Subcutaneous abdominal adipose tissue (tissue), 5 donors: ENCODE measurements at regions not wholly inside any gene's neighbourhood (a gene's known extent, or its start where the extent isn't known, plus 50 kb on each side); places are given as distances from the start of the nearest gene placed in this dataset.

Source experiments
- H3K27ac ChIP-seq: one replicate; pipeline ENCODE4 v1.7.0; 2013; ENCODE audit warnings: low read depth, mild to moderate bottlenecking, inconsistent platforms, low read length, moderate library complexity
- H3K27me3 ChIP-seq, 5 donors: one replicate each; pipeline ENCODE4 v1.7.0; 2013; ENCODE audit warnings: low read length in 5 of 5, inconsistent platforms in 1 of 5; ENCODE audit not compliant: control insufficient read depth in 5 of 5, insufficient read depth in 4 of 5
- H3K36me3 ChIP-seq, 5 donors: one replicate each; pipeline ENCODE4 v1.7.0; 2013; ENCODE audit warnings: low read length in 5 of 5; ENCODE audit not compliant: control insufficient read depth in 5 of 5, insufficient read depth in 5 of 5
- H3K4me1 ChIP-seq, 5 donors: one replicate each; pipeline ENCODE4 v1.7.0; 2013; ENCODE audit warnings: low read length in 5 of 5, mild to moderate bottlenecking in 3 of 5, moderate library complexity in 1 of 5; ENCODE audit not compliant: control insufficient read depth in 5 of 5, insufficient read depth in 5 of 5
- H3K4me3 ChIP-seq, 5 donors: one replicate each; pipeline ENCODE4 v1.7.0; 2013; ENCODE audit warnings: low read length in 5 of 5, low read depth in 1 of 5
- H3K9ac ChIP-seq, 5 donors: one replicate each; pipeline ENCODE4 v1.7.0; 2013; ENCODE audit warnings: low read length in 5 of 5, mild to moderate bottlenecking in 4 of 5, moderate library complexity in 3 of 5
- H3K9me3 ChIP-seq, 5 donors: one replicate each; pipeline ENCODE4 v1.7.0; 2013; ENCODE audit warnings: low read length in 5 of 5; ENCODE audit not compliant: control insufficient read depth in 5 of 5
- donor health status: healthy.
- donor health status: healthy.
- donor health status: healthy.
- donor health status: healthy.
- donor health status: healthy.

DNA sequence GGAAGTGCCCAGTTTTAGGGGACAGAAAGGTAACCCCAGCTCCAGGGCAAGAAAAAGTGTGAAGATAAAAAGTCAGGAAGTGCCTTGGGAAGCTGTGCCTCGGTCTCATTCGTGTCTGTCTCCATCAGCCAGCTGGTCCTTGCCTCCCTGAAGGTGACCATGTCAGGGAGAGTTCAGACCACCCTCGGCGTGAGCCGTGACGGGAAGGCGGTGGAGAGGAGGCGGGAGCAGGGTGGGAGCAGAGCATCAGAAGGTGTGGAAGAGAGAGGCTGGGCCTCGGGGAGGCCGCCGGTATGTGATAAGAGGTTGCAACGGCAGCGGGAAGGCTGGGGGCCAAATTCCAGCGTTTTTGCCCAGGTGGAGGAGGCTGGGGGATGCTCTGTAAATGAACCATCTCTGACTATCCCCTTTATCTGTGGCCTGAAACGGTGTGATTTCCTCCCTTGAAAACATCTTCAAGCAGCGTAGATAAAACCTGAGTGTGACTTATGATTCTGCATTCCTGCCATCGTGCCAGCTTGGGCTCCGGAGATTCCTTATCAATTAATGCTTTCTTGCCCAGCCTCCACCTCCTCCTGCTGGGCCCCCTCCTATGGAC, 251.8 kb downstream of the IRF8 start:
- Histone ChIP-seq H3K4me1 (no peaks in the 10 kb centered on the region), H3K9me3 (no peaks in the 10 kb centered on the region), H3K27me3 (peaks cover 10 to 28% (median 14%) of the 10 kb centered on the region in 5 donors), H3K27ac (no peak overlapping the region), H3K9ac (no peak overlapping the region), H3K4me3 (no peak overlapping the region), H3K36me3 (no peaks in the 10 kb centered on the region)

DNA sequence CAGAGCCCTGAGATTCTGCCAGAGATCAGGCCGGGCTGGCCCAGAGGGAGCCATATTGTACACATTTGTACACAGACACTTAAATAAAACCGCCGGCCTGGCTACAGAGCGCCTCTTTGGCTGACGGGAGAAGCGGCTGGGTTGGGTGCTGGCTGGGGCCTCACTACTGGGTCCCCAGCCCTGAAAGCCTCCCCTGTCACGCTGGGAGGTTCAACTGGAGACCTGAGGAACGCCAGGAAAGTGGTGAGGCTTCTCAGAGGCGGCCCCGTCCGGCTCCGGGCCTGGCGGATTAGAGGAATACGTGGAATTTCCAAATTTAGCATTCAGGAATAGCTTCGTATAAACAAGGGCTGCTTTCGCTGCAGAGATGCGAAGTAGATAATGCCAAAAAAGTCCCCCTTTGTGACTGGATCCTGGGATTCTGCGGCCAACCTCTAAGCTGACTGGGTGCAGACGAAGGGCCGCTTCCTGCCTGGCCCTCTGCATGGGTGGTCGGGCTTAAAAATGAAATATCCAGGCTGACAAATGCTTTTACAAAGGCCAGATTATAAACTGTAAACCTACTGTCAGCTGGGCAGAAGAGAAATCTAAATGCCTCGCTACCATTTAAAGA, 252.4 kb downstream of the IRF8 start:
- Histone ChIP-seq H3K9ac (no peak overlapping the region), H3K27ac (no peak overlapping the region)

DNA sequence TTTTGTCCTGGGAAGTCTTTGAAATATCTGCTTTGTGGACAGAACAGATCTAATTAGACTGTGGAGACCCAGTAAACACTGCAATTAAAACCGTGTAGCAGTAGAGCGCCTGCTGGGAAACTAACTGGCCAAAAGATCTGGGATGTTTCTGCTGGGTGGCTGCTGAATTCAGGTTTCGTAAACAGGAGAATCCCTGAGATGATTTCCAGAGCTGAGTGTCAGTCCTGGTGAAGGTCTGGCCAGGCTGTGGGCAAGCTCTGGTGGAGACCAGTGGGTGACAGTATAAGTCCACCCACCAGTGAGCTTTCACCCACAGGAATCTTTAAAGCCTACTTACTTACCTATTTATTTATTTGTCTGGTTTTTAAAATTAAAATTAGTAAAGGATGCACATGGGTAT, 257.2 kb downstream of the IRF8 start:
- peaks cover 10 to 25% (median 12%) of the 10 kb centered on the region in 5 donors for H3K27me3 ChIP-seq
- H3K36me3 ChIP-seq: no peaks in the 10 kb centered on the region
- no peak overlapping the region for H3K4me3 ChIP-seq
- H3K27ac ChIP-seq: no peak overlapping the region
- H3K9ac ChIP-seq: no peak overlapping the region
- peaks cover 0 to 4% (median 0%) of the 10 kb centered on the region in 5 donors for H3K9me3 ChIP-seq
- peaks cover 0 to 6% (median 1%) of the 10 kb centered on the region in 5 donors for H3K4me1 ChIP-seq

More for the DNA sequence above, 252.4 kb downstream of the IRF8 start:
- H3K36me3 ChIP-seq: no peaks in the 10 kb centered on the region
- H3K27me3 ChIP-seq: peaks cover 10 to 28% (median 14%) of the 10 kb centered on the region in 5 donors
- H3K4me1 ChIP-seq: no peaks in the 10 kb centered on the region
- H3K4me3 ChIP-seq: no peak overlapping the region
- H3K9me3 ChIP-seq: no peaks in the 10 kb centered on the region

- Histone ChIP-seq H3K9me3 (peaks cover 0 to 4% (median 0%) of the 10 kb centered on the region in 5 donors), H3K27ac (no peak overlapping the region), H3K9ac (no peak overlapping the region), H3K4me3 (no peak overlapping the region), H3K27me3 (peaks cover 0 to 12% (median 6%) of the 10 kb centered on the region in 5 donors), H3K36me3 (no peaks in the 10 kb centered on the region), H3K4me1 (peaks cover 0 to 6% (median 1%) of the 10 kb centered on the region in 5 donors)
These were observed 258.8 kb downstream of the IRF8 start for GRCh38 chr16:86157616-86158247.

DNA sequence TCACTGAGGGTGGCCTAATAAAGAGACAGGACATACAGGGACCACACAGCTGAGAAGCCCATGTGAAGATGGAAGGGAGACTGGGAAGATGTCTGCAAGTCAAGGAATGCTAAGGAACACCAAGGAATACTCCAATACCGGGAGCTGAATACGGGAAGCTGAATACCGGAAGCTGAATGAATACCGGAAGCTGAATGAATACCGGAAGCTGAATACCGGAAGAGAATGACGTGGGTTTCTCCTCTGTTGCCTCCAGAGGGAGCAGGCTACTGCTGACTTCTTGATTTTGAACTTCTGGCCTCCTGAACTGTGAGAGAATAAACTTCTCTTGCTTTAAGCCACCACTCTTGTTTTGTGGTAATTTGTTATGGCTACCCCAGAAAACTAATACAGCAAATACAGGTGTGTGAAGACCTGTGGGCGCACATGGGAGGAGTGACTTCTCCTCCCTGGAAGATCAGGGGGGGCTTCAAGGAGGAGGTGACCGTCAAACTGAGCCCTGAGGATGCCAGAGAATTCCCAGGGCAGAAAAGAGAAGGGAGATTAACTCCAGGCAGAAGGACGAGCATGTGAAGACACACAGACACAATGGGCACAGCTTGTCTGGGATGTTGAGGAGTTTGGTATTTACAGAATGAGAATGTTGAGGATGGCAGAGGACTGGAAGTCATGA, 259.9 kb downstream of the IRF8 start:
- Histone ChIP-seq H3K4me3 (no peak overlapping the region), H3K27ac (no peak overlapping the region), H3K36me3 (no peaks in the 10 kb centered on the region), H3K9me3 (peaks cover 0 to 4% (median 0%) of the 10 kb centered on the region in 5 donors), H3K4me1 (peaks cover 0 to 6% (median 1%) of the 10 kb centered on the region in 5 donors), H3K9ac (no peak overlapping the region), H3K27me3 (peaks cover 0 to 9% (median 0%) of the 10 kb centered on the region in 5 donors)

GRCh38 chr16:86165479-86165878, 266.5 kb downstream of the IRF8 start:
- Histone ChIP-seq H3K9me3 (peaks cover 18 to 31% (median 22%) of the 10 kb centered on the region in 5 donors), H3K36me3 (no peaks in the 10 kb centered on the region), H3K4me3 (no peak overlapping the region), H3K4me1 (no peaks in the 10 kb centered on the region), H3K27ac (no peak overlapping the region), H3K9ac (no peak overlapping the region), H3K27me3 (peaks cover 0 to 5% (median 0%) of the 10 kb centered on the region in 5 donors)

- peaks cover 18 to 27% (median 22%) of the 10 kb centered on the region in 5 donors for H3K9me3 ChIP-seq
- peaks cover 0 to 5% (median 0%) of the 10 kb centered on the region in 5 donors for H3K27me3 ChIP-seq
- H3K4me3 ChIP-seq: no peak overlapping the region
- no peak overlapping the region for H3K9ac ChIP-seq
- H3K27ac ChIP-seq: no peak overlapping the region
- H3K4me1 ChIP-seq: no peaks in the 10 kb centered on the region
- H3K36me3 ChIP-seq: no peaks in the 10 kb centered on the region
These were observed 267.5 kb downstream of the IRF8 start for GRCh38 chr16:86166414-86166813.

DNA sequence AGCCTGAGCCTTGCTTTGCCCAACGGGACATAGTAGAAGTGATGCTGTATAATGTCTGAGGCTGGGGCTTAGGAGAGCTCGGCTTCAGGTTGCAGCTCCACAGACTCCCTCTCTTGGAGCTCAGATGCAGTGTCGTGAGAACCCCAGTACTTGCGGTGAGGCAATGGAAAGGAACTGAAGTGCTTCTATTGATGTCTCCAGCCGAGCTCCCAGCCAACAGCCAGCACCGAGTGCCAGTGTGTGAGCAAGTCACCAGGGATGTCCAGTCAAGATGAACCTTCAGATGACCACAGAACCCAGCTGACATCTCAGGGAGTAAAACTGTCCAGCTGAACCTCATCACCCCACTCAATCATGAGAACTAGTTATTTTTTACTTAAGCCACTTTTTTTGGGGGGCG, 268.1 kb downstream of the IRF8 start:
- Histone ChIP-seq H3K36me3 (no peaks in the 10 kb centered on the region), H3K9me3 (peaks cover 18 to 27% (median 22%) of the 10 kb centered on the region in 5 donors), H3K27ac (no peak overlapping the region), H3K4me1 (no peaks in the 10 kb centered on the region), H3K27me3 (peaks cover 0 to 5% (median 0%) of the 10 kb centered on the region in 5 donors), H3K4me3 (no peak overlapping the region), H3K9ac (no peak overlapping the region)

- H3K9me3 ChIP-seq: peaks cover 8 to 14% (median 12%) of the 10 kb centered on the region in 5 donors
- no peaks in the 10 kb centered on the region for H3K36me3 ChIP-seq
- no peak overlapping the region for H3K27ac ChIP-seq
These were observed 271.8 kb downstream of the IRF8 start for GRCh38 chr16:86170720-86171119.

More at GRCh38 chr16:86170720-86171119, 271.8 kb downstream of the IRF8 start:
- Histone ChIP-seq H3K9ac (no peak overlapping the region), H3K4me1 (no peaks in the 10 kb centered on the region), H3K27me3 (peaks cover 2 to 9% (median 6%) of the 10 kb centered on the region in 5 donors), H3K4me3 (no peak overlapping the region)
